D721Med (cell line): ENCODE measurements at regions not wholly inside any gene's neighbourhood (a gene's known extent, or its start where the extent isn't known, plus 50 kb on each side); places are given as distances from the start of the nearest gene placed in this dataset.

Experiments used
- DNase-seq: peaks from one replicate; pipeline ENCODE4 v3.0.0; 2011; ENCODE audit warnings: low spot score; ENCODE audit not compliant: insufficient read length
- FAIRE-seq: peaks from 2 replicates; lab custom pipeline; 2011; peaks lifted over from hg19 to GRCh38; lab: Jason Lieb, UNC
- TF ChIP-seq, protein P1 (sequence below): IDR thresholded peaks from 2 replicates; pipeline ENCODE4 v1.5.1; 2012; ENCODE audit warnings: mild to moderate bottlenecking, control low read depth; ENCODE audit not compliant: insufficient read depth; ENCODE audit errors: missing control alignments

- FAIRE-seq (peak; percentile 82), DNase-seq (no peak)
- TF ChIP-seq, protein P1, sequence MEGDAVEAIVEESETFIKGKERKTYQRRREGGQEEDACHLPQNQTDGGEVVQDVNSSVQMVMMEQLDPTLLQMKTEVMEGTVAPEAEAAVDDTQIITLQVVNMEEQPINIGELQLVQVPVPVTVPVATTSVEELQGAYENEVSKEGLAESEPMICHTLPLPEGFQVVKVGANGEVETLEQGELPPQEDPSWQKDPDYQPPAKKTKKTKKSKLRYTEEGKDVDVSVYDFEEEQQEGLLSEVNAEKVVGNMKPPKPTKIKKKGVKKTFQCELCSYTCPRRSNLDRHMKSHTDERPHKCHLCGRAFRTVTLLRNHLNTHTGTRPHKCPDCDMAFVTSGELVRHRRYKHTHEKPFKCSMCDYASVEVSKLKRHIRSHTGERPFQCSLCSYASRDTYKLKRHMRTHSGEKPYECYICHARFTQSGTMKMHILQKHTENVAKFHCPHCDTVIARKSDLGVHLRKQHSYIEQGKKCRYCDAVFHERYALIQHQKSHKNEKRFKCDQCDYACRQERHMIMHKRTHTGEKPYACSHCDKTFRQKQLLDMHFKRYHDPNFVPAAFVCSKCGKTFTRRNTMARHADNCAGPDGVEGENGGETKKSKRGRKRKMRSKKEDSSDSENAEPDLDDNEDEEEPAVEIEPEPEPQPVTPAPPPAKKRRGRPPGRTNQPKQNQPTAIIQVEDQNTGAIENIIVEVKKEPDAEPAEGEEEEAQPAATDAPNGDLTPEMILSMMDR: no peak
Measured at GRCh38 chr1:195130598-195130997, 1477.6 kb downstream of the KCNT2 start.

- DNase-seq (no peak), FAIRE-seq (no peak)
- TF ChIP-seq, protein P1: no peak
Measured at GRCh38 chr1:195122497-195122896, 1485.7 kb downstream of the KCNT2 start.

- DNase-seq: no peak
- no peak for FAIRE-seq
- TF ChIP-seq, protein P1: no peak
Measured at GRCh38 chr1:195113471-195113870, 1494.8 kb downstream of the KCNT2 start.

DNA sequence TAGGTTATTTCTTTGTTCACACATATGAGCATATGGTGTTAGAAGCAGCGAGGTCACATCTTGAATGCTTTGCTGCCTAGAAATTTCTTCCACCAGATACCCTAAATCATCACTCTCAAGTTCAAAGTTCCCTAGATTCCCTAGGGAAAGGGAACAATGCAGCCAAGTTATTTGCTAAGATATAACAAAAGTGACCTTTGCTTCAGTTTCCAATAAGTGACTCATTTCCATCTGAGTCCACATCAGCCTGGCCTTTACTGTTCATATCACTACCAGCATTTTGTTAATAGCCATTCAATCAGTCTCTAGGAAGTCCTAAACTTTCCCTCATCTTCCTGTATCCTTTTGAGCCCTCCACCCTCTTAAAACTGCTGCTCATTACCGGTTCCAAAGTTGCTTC lies 1502.5 kb downstream of the KCNT2 start:
- DNase-seq (no peak), FAIRE-seq (no peak)
- TF ChIP-seq, protein P1: no peak

GRCh38 chr1:195105281-195105680 lies 1503.0 kb downstream of the KCNT2 start:
- FAIRE-seq (no peak), DNase-seq (no peak)
- TF ChIP-seq, protein P1: no peak

- TF ChIP-seq, protein P1: no peak
- DNase-seq (no peak), FAIRE-seq (no peak)
Measured at GRCh38 chr1:195097316-195097715, 1510.9 kb downstream of the KCNT2 start.

DNA sequence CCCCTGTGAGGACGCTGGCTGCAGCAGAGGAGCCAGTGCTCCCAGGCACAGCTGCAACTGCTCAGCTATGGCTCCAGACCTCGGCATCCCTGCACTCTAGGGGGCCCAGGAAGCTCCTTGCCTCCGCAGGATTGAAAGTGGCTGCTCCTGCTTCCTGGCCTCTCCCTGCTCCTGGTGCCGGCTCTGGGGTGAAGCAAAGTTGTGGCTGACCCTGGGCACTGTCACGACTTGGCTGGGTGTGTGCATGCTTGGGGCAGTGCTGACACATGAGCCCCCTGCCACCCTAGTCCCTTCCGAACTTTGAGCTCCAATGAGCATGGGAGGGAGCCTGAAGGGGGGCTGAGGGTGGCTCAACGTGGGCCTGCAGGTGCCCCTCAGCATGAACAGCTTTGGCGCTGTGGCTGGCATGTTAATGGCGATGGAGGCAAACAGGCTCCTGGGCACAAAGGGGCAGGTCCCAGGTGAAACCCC lies 1512.2 kb downstream of the KCNT2 start:
- no peak for FAIRE-seq
- DNase-seq: no peak
- TF ChIP-seq, protein P1: no peak
